ENCODE measurements at regions not wholly inside any gene's neighbourhood (a gene's known extent, or its start where the extent isn't known, plus 50 kb on each side); places are given as distances from the start of the nearest gene placed in this dataset.

GRCh38 chr1:34479731-34480130, 275.1 kb upstream of the GJB5 start:
- H3K9ac ChIP-seq (ENCODE audit: low read length), result no peak overlapping the region
- TF ChIP-seq CTCF (IDR thresholded peaks at IDR 0.05; ENCODE audit: insufficient read depth, low read length, poor library complexity, severe bottlenecking) (no peak), EZH2phosphoT487 (conservative IDR thresholded peaks at IDR 0.05; ENCODE audit: low read length) (no peak)
- H3K9me3 ChIP-seq (ENCODE audit: insufficient read depth, low read length), result no peaks in the 10 kb centered on the region
- H3K27me3 ChIP-seq (ENCODE audit: low read length), result no peaks in the 10 kb centered on the region
- H3K79me2 ChIP-seq (ENCODE audit: insufficient read depth, low read length), result no peaks in the 10 kb centered on the region
- no peaks in the 10 kb centered on the region for H4K20me1 ChIP-seq (ENCODE audit: low read depth, low read length)
- no peaks in the 10 kb centered on the region for H3K36me3 ChIP-seq (ENCODE audit: low read length)
- no peaks in the 10 kb centered on the region for H3F3A ChIP-seq (ENCODE audit: insufficient read depth)
- no peak overlapping the region for H2AFZ ChIP-seq (ENCODE audit: low read depth, low read length, severe bottlenecking)
- H3K27ac ChIP-seq (ENCODE audit: low read depth, low read length), result no peak overlapping the region
- no peaks in the 10 kb centered on the region for H3K9me2 ChIP-seq (replicated peaks; ENCODE audit: insufficient read depth, low read length)
- H3K4me2 ChIP-seq (ENCODE audit: low read depth, low read length, poor library complexity, severe bottlenecking), result no peak overlapping the region
- no peak overlapping the region for H3K4me3 ChIP-seq (ENCODE audit: insufficient read depth, low read length, poor library complexity, severe bottlenecking)

GRCh38 chr1:34488080-34488708, 266.7 kb upstream of the GJB5 start:
- Histone ChIP-seq H3F3A (ENCODE audit: insufficient read depth) (no peaks in the 10 kb centered on the region), H2AFZ (ENCODE audit: low read depth, low read length, severe bottlenecking) (no peak overlapping the region), H3K9me3 (ENCODE audit: insufficient read depth, low read length) (no peaks in the 10 kb centered on the region), H3K9me2 (replicated peaks; ENCODE audit: insufficient read depth, low read length) (no peaks in the 10 kb centered on the region), H3K27ac (ENCODE audit: low read depth, low read length) (no peak overlapping the region), H3K4me3 (ENCODE audit: insufficient read depth, low read length, poor library complexity, severe bottlenecking) (no peak overlapping the region), H3K36me3 (ENCODE audit: low read length) (no peaks in the 10 kb centered on the region), H3K4me2 (ENCODE audit: low read depth, low read length, poor library complexity, severe bottlenecking) (no peak overlapping the region), H4K20me1 (ENCODE audit: low read depth, low read length) (no peaks in the 10 kb centered on the region), H3K9ac (ENCODE audit: low read length) (no peak overlapping the region), H3K27me3 (ENCODE audit: low read length) (no peaks in the 10 kb centered on the region), H3K79me2 (ENCODE audit: insufficient read depth, low read length) (no peaks in the 10 kb centered on the region)
- TF ChIP-seq EZH2phosphoT487 (conservative IDR thresholded peaks at IDR 0.05; ENCODE audit: low read length), result no peak
- no peak for TF ChIP-seq CTCF (IDR thresholded peaks at IDR 0.05; ENCODE audit: insufficient read depth, low read length, poor library complexity, severe bottlenecking)

GRCh38 chr1:34500451-34500850, 254.4 kb upstream of the GJB5 start:
- Histone ChIP-seq H3K9me2 (replicated peaks; ENCODE audit: insufficient read depth, low read length) (no peaks in the 10 kb centered on the region), H3K79me2 (ENCODE audit: insufficient read depth, low read length) (no peaks in the 10 kb centered on the region), H3K4me2 (ENCODE audit: low read depth, low read length, poor library complexity, severe bottlenecking) (no peak overlapping the region), H3F3A (ENCODE audit: insufficient read depth) (no peaks in the 10 kb centered on the region), H3K9me3 (ENCODE audit: insufficient read depth, low read length) (no peaks in the 10 kb centered on the region), H3K4me3 (ENCODE audit: insufficient read depth, low read length, poor library complexity, severe bottlenecking) (no peak overlapping the region), H2AFZ (ENCODE audit: low read depth, low read length, severe bottlenecking) (no peak overlapping the region), H3K36me3 (ENCODE audit: low read length) (no peaks in the 10 kb centered on the region), H3K27ac (ENCODE audit: low read depth, low read length) (no peak overlapping the region), H3K27me3 (ENCODE audit: low read length) (no peaks in the 10 kb centered on the region), H3K9ac (ENCODE audit: low read length) (no peak overlapping the region), H4K20me1 (ENCODE audit: low read depth, low read length) (no peaks in the 10 kb centered on the region)
- TF ChIP-seq CTCF (IDR thresholded peaks at IDR 0.05; ENCODE audit: insufficient read depth, low read length, poor library complexity, severe bottlenecking) (no peak), EZH2phosphoT487 (conservative IDR thresholded peaks at IDR 0.05; ENCODE audit: low read length) (no peak)

Measured in SU-DHL-6 (cell line).